SH-SY5Y (cell line): ENCODE measurements at regions not wholly inside any gene's neighbourhood (a gene's known extent, or its start where the extent isn't known, plus 50 kb on each side); places are given as distances from the start of the nearest gene placed in this dataset.

Source experiments
- GATA2 ChIP-seq: IDR thresholded peaks from 2 replicates; pipeline ENCODE4 v1.6.1; 2011; ENCODE audit warnings: mild to moderate bottlenecking, low read depth, low read length
- GATA3 ChIP-seq: IDR thresholded peaks from 2 replicates; pipeline ENCODE4 v1.6.1; 2011; ENCODE audit warnings: low read depth, mild to moderate bottlenecking, low read length, moderate library complexity

DNA sequence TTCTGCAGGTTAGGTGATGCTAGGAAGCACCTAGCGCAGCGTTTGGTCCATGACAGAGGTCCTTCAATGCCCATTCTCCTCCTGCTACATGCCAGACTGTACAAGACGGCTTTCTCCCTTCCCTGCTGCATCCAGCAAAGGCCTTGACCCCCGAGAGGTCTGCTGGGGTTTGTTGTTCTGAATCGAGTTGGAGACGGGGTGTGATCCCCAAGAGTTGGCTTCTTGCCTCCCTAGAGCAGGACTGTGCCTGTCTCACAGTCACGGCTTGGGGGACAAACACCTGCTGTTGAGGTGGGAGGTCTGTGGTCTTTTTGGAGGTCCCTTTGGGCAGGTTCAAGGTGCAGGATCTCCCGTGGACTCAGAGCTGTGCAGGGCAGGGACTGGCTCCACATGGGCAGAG lies 352.3 kb upstream of the B3GAT1 start:
- no peak for TF ChIP-seq GATA2
- TF ChIP-seq GATA3 = no peak

DNA sequence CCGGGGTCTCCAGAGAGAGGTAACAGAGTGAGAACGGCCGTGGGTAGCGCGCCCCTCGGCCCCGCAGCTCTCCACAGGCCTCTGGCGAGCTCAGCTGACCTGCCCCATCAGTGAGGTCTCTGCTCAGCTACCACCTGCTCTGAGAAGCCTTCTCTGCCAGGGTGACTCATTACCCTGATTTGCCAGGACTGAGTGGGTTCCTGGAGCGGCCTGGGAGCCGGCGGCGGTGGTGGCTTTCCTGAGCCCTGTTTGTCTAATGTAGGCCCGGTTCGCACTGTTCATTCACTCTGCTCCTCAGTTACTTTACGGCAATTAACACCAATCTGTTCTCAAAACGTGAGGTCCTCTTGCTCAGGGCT lies 351.0 kb upstream of the B3GAT1 start:
- TF ChIP-seq GATA2 = no peak
- no peak for TF ChIP-seq GATA3

DNA sequence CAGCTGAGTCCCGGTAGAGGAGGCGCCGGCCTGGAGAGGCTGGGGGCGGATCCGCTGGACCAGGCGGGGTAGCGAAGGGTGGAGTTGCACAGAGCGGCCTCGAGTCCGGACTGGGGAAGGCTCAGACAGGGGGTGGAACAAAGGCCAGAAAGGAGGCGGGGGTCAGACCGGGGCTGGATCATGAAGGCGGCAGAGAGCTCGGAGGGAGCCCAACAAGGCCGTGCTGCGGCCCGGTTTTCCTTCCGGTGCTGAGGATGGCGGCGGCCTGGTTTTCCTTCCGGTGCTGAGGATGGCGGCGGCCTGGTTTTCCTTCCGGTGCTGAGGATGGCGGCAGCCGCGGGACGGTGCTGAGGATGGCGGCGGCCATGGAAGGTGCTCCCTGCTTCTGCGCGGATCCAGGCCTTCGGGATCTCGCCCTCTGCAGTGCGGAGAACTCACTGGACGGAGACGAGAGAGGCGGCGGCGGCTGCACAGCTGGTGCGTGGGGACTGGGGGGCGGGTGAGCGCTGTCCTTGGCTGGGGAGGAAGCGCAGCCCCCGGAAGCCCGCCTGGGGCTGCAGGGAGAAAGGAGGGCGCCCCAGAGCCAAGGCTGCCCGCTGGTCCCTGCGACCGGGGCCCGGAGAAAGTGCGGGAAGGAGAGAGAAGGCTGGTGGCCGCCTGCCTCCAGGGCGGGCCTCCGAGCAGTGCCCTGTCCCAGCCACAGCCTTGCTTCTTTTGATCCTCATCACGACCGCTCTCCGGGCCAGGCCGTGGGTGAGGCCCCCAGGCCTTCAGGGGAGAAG lies 350.4 kb upstream of the B3GAT1 start:
- TF ChIP-seq GATA2 (no peak), GATA3 (no peak)

DNA sequence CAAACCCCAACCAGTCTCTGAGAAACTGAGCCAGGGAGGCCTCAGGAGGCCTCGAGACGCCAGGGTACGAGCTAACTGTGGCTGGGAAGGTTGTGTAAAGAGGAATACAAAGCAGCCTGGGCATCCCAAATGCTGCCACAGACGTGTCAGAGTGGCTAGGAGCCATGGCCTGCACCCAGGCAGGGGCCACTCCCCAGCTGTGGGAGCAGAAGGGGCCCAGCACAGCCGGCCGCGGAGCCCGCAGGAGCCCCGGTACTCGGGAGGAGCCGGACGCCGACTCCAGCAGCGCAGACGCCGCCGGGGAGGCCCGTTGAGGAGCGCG lies 349.8 kb upstream of the B3GAT1 start:
- no peak for TF ChIP-seq GATA2
- no peak for TF ChIP-seq GATA3

DNA sequence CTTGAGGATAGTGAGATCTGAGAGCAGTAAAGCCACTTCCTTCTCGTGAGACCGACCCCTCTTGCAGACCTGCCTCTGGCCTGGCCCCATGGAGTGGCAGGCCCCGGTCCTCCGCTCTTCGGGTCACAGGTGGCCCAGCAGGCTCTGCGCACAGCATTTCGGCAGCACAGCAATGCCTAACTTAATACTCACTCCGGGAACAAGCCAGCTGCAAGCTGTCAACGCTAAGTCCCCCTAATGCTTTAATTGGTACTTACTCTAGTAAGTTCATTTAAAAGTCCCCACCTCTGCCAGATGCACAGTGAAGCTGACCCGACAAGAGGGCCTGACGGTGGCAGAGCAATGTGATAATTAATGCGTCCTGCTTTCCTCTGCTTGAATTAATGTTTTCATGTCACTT lies 349.3 kb upstream of the B3GAT1 start:
- no peak for TF ChIP-seq GATA2
- no peak for TF ChIP-seq GATA3

DNA sequence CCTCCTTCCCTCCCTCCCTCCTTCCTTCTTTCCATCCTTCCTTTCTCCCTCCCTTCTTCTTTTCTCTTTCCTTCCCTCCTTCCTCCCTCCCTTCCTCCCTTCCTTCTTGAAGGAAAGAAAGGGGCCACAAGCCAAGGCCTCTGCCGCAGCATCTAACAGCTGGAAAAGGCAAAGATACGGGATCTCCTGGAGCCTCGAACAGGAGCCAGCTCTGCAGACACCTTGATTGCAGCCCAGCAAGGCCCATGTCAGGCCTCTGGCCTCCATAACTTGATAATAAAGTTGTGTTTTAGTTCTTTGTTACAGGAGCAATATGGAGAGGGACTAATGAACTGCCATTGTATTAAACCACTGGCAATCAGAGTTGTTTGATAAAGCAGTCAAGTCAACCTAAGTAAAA lies 348.9 kb upstream of the B3GAT1 start:
- TF ChIP-seq GATA3 = no peak
- TF ChIP-seq GATA2 = no peak

DNA sequence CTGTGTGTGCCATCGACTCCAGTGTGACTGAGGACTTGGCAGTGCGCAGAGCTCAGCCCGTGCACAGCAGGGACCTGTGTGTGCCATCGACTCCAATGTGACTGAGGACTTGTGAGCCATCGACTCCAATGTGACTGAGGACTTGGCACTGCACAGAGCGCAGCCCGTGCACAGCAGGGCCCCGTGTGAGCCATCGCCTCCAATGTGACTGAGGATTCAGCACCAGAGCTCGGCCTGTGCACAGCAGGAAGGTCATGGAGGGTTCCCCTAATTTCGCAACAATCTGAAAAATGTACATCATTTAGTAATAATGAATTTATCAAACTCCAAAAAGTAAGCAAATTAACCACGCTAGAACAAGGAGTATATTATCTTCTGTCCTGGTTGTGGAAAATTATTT lies 348.3 kb upstream of the B3GAT1 start:
- TF ChIP-seq GATA2 (no peak), GATA3 (no peak)

DNA sequence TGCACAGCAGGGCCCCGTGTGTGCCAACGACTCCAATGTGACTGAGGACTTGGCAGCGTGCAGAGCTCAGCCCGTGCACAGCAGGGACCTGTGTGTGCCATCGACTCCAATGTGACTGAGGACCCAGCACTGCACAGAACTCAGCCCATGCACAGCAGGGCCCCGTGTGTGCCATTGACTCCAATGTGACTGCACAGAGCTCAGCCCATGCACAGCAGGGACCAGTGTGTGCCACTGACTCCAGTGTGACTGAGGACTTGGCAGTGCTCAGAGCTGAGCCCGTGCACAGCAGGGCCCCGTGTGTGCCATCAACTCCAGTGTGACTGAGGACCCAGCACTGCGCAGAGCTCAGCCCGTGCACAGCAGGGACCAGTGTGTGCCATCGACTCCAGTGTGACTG lies 347.8 kb upstream of the B3GAT1 start:
- TF ChIP-seq GATA3 = no peak
- TF ChIP-seq GATA2 = no peak

DNA sequence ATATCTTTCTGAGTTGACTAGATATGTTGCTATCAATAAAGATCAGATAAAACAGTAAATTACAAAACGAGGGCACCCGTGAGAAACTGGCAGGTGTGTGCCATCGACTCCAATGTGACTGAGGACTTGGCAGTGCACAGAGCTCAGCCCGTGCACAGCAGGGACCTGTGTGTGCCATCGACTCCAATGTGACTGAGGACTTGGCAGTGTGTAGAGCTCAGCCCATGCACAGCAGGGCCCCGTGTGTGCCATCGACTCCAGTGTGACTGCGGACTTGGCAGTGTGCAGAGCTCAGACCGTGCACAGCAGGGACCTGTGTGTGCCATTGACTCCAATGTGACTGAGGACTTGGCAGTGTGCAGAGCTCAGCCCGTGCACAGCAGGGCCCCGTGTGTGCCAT lies 347.2 kb upstream of the B3GAT1 start:
- no peak for TF ChIP-seq GATA3
- no peak for TF ChIP-seq GATA2

DNA sequence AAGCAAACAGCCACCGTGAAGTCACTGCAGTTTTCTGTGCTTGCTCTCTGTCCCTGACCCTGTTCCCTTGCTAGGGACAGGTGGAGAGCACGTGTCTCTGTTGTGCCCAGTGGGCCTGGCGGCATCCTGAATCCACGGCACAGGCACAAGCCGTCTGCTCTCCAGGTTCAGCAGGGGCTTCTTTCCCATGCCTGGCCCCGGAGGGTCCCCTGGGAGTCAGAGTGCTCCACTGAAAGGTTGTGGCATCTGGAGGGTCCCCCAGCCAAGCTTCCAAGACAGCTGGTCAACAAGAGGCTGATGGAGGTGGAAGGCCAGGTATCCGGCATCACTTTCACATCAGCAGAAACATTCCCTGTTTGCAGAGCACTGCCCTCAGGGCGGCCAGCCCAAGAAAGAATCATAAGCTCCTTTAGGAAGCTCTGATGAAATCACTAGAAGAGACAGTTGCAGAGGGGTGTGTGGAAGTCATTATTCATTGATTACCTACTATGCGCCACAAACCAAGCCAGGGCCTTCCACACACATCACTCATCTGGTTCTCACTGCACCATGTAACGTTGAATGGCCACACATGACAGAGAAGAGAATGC lies 346.4 kb upstream of the B3GAT1 start:
- no peak for TF ChIP-seq GATA3
- no peak for TF ChIP-seq GATA2

DNA sequence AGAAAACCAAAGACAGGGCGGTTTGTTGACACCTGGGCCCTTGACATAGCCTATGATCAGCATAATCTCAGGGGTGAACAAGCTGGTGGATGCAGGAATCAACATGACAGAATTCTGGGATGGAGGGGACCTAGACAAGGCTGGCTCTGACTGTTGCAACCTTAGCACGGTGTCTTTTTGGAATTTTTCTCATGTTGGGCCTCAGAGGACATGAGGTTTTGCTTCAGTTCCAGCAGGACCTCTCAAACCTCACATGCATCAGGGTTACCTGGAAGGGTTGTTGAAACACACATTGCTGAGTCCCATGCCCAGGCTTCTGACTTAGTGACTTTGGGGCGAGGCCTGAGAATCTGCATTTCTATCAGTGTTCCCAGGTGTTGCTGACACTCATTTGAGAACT lies 345.6 kb upstream of the B3GAT1 start:
- TF ChIP-seq GATA3 = no peak
- no peak for TF ChIP-seq GATA2

DNA sequence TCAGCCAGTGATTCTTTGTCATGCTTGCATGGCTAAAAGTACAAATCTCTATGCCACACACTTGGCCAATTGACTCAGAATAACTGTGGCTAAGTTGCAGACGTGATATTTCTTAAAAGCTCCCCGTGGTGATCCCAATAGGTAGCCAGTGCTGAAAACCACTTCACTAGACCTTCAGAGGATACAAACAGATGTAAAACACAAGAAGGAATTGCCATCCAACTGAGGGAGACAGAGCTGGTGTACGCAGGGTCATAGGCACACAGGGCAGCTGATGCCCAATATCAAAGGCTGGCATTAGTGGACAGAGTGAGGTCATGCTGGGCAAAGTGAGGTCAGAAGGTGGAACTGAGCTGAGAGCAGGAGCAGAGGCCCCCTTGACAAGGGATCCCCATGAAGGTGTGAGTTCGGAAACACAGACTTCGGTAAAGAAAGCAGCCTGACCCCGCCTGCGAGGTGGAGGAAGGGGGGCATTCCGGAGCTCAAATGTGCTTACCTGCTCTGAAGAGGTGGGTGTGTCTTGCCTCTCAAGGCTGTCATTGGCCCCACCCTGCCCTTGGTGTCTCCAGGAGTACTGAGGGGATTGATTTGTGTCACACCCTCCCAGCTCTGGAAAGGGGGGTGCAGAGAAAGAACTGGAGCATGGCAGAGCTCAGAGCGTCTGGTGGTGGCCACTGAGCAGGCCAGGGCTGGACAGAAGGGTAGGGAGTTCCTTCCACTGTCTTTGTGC lies 344.9 kb upstream of the B3GAT1 start:
- TF ChIP-seq GATA2 (no peak), GATA3 (no peak)

DNA sequence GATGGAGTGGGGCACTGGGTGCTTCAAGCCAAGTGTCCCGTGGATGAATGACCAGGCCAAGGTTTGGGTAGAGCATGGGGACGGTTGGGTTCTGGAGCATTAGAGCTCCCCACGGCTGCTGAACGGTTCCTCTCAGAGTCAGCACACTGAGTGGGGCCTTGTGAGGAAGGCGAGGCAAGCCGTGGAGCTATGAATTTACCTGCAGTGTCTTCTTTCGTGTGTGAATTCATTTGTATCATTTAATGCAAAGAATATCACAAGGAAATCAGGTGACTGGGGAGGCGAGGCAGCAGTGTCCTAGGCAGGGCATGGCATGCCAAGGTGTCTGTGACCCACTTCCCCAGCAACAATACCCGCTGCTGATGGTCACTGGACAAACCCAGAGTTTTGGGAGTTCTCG lies 343.5 kb upstream of the B3GAT1 start:
- TF ChIP-seq GATA3 (no peak), GATA2 (no peak)

DNA sequence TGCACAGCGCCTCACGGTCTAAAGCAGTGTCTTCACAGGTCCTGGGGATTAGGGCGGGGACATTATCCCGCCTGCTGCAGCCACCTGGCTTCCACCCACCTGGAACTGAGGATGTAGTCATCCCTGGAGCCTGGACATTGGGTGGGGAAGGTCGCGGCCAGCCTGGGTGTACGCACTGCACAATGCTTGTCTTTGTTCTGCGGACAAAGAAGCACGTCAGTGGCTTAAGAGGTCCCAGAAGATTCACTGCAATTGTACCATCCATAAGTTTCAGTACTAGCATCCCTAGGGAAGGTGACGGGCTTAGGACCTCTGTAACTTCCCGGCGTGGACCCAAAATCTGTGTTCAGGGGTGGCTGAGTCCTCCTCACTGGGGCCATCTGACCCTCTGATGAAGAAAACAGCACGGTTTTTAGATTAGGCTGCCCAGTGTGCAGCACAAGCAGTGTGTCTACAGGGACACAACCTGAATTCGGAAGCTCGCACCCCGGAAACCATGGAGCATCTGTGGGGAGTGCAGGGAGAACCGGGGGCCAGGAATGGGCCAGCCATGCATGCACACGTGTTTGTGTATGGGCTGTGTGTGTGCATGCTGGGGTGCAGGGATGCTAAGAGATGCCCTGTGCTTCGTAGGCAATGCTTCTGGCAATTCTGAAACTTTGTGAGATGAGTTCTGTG lies 342.6 kb upstream of the B3GAT1 start:
- no peak for TF ChIP-seq GATA3
- TF ChIP-seq GATA2 = no peak
